GM18868 (cell line): ENCODE measurements at regions not wholly inside any gene's neighbourhood (a gene's known extent, or its start where the extent isn't known, plus 50 kb on each side); places are given as distances from the start of the nearest gene placed in this dataset.
"Not testable (repeated sequence)": the region's sequence is repeated elsewhere in the genome, so short reads cannot be mapped to it uniquely, and the experiment has no call there.

ENCODE experiments used
- ATAC-seq: cut with Tn5 transposase; IDR thresholded peaks from one replicate; pipeline ENCODE4 v1.9.1; 2021; ENCODE audit warnings: mild to moderate bottlenecking, moderate library complexity; ENCODE audit not compliant: unreplicated experiment

GRCh38 chr17:37829592-37830123 is 84.8 kb upstream of the HNF1B start:
- ATAC-seq = peak; percentile 40

DNA sequence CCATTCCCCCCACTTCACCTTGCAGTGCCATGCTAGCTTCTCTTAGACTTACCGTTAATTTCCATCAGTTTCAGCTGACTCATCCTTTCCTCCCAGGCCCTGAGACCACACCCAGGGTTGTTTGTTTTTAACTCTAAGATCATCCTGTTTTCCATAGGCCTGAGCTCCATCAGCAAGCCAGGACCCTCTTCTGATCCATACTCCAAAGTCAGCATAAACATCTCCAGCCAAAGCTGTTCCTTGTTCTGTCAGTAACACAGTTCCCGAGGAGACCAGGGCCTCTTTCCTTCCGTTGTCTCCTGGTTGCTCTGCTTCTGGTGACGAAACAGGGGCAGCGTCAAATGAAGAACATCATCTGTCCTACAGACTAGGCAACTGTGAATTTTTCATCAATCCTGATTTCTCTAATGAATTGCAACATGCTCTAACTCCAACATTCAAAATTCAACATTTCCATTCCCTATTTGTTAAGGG is 83.8 kb upstream of the HNF1B start:
- no peak for ATAC-seq

DNA sequence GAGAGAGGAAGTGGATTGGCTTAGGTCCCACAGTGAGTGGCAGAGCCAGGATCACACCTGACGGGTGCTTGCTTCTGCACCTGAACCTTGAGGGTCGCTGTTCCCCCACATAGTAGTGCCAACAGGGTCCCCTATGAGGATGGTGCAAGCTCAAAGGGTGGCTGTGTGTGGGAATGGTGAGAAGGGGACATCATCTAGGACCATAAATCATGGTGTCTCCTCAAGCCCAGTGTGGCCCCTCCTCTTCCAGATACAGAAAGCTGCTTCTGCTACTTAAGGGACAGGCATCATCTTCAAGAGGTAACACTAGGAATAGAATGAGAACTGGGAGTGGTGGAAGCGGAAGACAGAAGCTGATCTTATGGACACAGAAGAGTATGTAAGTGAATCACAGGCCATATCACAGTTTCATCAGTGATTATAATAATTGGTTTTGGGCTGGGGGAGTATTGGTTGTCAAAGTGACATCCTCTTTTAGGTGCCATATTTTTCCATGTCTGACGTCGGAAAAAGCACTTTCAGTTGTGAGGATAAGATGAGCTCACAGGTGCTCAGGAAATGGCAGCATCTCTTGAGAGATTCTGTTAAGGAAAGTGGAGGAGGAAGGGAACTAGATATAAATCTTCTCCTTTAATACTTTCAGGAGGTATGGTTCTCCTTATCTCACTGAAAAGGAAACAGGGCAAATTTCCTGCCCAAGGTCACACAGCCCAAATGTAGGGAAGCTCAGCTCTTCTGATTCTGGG is 83.2 kb upstream of the HNF1B start:
- no peak for ATAC-seq

DNA sequence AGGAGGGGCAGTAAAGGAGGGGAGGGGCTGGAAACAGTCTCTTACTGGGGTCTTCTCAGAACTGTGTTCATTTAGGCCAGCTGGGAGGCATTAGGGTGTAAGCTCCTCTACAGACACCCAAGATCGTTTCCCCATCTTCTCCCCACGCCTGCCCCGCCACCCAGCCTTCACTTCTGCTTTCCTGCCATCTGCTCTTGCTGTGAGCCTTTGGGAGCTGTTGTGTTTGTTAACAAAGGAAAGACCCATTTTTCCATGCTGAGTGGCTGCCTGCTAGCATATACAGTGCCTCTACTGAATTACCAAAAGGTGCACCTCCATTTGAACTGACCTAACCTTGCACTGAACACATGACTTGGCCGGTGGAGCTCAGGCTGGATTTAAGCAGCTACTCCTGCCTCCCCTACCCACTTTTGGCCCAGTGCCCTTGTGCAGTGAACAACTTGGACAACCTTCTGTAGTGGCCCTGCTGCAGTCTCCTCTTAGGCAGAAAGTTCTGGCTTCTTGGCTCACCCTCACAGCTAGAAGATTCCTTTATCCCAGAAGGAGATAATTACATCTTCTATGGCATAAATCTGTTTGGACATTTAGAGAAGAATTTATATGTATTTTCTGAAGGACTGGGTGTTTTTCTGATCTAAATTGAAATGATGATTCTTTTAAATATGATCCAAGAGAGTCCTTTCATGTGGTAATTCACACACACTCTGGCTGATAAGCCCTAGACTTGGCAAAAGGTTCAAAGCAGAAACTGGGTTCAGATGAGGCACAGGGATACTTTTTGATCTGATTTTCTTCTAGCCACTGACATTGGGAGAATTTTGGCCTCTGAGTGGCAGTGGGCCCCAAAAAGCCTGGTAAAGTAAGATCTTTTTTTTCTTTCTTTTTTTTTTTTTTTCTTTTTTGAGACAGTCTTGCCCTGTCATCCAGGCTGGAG is 81.9 kb upstream of the HNF1B start:
- no peak for ATAC-seq

GRCh38 chr17:37825851-37826250 is 81.0 kb upstream of the HNF1B start:
- ATAC-seq = no peak

DNA sequence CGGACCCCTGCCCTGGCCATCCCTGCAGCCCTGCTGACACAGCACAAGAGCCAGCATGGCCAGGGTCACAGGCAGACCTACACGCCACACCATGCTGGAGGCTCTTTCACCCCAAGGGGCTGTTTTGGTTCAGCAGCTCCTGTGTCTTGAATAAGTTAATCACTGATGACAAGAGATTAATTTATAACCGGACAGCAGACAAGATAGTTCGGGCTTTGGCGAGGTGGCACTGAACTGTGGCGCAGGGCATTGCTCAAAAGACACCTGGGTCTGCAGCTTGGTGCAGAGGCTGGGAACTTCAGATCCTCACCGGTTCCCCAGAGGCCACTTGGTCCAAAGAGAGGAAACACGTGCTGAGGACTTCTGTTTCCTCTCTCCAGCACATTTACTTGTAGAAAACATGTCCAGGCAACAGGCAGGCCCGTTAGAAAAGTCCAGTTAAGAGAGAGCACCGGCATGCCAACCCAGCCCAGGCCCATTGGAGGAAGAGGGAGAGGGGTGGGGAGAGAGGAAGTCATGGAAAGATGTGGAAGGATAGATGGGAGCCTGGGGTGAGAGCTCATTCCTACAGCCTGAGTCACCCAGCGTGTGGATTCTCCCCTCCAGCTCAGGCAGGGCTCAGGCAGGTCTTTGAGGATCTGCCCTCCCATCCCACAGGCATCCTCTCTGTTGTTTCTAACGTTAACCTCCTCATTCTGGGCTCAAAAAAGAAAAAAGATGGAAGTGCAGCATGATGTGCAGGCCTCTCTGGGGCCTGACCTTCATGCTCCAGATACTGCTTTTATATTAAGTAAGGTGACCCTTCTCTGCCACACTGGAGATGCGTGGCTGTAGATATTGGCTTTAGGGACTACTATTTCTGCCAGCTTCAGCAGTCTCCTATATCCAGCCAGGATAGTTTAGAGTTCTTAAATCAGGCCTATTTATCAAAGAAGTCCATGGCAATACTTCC is 80.0 kb upstream of the HNF1B start:
- ATAC-seq = no peak

GRCh38 chr17:37823996-37824395 is 79.1 kb upstream of the HNF1B start:
- ATAC-seq = no peak

DNA sequence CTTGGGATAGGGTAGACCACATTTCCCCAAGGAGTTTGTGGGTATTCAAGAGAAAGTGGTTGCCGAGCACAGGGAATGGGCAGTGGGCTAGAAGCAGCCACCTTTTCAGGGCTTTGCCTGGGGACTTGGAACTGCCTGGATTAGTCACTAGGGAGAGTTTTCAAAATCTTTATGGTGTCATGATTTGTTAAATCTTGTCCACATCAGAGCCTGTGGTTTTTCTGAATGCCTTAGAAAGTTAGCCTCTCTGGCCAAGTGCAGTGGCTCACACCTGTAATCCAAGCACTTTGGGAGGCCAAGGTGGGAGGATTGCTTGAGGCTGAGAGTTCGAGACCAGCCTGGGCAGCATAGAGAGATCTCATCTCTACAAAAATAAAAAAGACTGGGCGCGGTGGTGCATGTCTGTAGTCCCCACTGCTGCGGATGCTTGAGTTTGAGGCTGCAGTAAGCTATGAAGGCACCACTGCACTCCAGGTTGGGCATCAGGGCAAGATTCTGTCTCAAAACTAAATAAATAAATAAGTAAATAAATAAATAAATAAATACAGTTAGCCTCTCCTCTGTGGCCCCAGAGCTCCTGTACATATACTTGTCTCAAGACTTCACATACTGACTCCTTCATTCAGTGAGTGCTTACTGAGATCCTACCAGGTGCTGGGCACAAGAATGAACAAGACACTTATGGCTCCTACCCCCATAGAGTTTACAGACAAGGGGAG is 76.3 kb upstream of the HNF1B start:
- ATAC-seq = no peak

- ATAC-seq = no peak
Observed at GRCh38 chr17:37820313-37820994, 75.6 kb upstream of the HNF1B start.

GRCh38 chr17:37818689-37819088 is 73.8 kb upstream of the HNF1B start:
- ATAC-seq = no peak

DNA sequence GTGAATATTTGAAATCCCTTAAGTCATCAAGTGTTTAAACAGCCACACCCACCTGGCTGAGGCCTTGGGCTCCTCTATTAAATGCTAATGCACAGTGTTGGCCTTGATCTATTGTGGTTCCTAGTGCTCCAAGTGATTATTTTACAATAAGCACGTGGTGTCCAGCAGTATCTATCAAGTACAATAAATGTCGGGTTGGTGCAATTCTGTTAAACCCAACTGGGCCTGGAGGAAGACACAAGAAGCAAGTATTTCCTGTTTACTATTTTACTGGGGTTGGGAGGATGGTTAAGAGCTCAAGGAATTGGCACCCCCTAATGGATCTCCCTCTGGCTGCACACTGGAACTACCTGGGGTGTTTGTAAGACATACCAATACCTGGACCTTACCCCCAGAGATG is 72.1 kb upstream of the HNF1B start:
- no peak for ATAC-seq

- ATAC-seq = no peak
Observed at GRCh38 chr17:37815536-37815935, 70.7 kb upstream of the HNF1B start.

DNA sequence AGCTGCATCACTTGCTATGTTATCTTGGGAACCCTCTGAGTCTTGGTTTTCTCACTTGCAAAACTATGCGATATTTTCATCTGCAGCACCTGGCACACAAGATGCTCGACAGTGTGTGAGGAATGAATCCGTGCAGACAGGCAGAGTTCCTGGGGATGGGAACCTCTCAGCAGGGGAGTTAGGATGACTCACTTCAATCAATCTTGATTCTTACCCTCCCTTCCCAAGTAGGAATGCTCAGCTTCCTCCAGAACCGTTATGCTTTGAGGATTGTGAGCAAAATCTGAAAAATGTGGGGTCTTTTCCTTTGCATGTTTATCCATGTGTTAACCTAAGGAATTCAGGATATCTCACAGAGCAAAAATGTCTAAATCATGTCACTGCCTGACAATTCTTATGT is 68.9 kb upstream of the HNF1B start:
- no peak for ATAC-seq

DNA sequence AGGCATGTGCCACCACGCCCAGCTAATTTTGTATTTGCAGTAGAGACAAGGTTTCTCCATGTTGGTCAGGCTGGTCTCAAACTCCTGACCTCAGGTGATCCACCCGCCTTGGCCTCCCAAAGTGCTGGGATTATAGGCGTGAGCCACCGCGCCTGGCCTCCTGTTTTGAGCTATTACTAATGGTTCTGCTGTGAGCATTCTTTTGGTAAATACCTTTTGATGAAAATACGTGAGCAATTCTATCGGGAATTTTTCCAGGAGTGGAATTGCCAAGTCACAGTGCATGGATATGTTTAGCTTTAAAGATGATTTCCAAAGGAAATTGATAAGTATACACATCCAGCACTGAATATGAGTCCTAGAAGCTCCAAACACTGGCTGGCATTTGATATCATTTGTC is 64.0 kb upstream of the HNF1B start:
- not testable (repeated sequence) for ATAC-seq

GRCh38 chr17:37802712-37803416 is 58.0 kb upstream of the HNF1B start:
- ATAC-seq = no peak

- ATAC-seq = no peak
Observed at GRCh38 chr17:37802061-37802595, 57.3 kb upstream of the HNF1B start.

DNA sequence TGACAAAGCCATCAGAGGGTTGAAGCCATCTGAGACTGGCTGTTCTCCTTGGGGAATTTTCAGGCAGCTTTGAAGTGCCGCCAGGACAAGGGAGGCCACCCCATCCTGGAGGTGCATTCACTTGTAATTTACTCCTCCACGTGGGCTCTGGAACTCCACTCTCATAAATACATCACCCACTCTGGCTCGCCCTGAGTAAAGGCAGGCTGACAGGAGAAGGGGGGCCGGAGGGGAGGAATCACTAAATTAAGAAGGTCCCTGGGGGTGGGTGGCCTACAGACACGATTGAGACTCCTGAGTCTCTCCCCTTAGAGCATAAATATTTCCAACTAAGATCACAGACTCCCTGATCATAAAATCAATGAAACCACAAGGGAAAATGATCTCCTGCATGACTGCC is 56.3 kb upstream of the HNF1B start:
- no peak for ATAC-seq

- no peak for ATAC-seq
Observed at GRCh38 chr17:37797206-37797605, 52.3 kb upstream of the HNF1B start.
